ENCODE measurements at regions not wholly inside any gene's neighbourhood (a gene's known extent, or its start where the extent isn't known, plus 50 kb on each side); places are given as distances from the start of the nearest gene placed in this dataset.

DNA sequence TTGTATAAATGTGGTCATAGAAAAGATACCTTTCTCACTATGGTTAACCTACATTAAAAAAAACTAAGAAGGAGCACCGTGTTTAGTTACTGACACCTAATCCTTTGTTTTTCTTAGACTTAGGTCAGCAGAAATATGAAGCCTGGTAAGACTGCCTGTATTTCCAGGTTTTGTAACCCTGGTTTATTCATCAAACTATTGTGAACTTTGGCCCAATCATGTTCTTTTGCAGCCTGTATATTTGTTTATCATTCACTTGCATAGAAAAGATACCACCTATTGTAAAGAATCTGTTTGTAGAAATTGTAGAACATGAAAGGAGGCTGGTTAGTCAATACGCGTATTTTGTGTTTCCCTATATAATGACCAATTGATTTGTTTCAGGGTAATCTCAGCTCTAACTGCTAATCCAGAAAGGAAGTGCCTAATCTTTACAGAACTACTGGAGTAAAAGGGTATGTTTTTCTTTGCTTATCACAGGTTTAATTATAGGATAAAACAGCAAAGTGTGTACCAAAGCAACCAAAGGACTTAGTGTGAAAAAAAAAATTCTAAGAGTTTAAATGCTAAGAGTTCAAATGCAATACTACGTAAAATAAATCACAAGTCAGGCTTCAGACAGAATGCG lies 103.6 kb downstream of the LURAP1L start:
- peaks cover 6% of the 10 kb centered on the region for H3K4me1 Mint-ChIP-seq (ENCODE audit: low read depth, unreplicated experiment)
- H3K9me3 Mint-ChIP-seq (ENCODE audit: unreplicated experiment) = no peaks in the 10 kb centered on the region
- no peaks in the 10 kb centered on the region for H3K79me2 ChIP-seq (ENCODE audit: insufficient read depth, low read length)
- no peaks in the 10 kb centered on the region for H3K36me3 Mint-ChIP-seq (ENCODE audit: low read depth, unreplicated experiment)
- peaks cover 6% of the 10 kb centered on the region for H3K4me1 ChIP-seq (ENCODE audit: insufficient read depth, low read length)
- no peaks in the 10 kb centered on the region for H3K9me3 ChIP-seq (ENCODE audit: insufficient read depth, low read depth, low read length)
- no peak overlapping the region for H3K4me3 ChIP-seq (ENCODE audit: insufficient read depth, low read depth, low read length)
- no peak for TF ChIP-seq EZH2 (IDR thresholded peaks at IDR 0.05; ENCODE audit: insufficient read depth, low read length)
- TF ChIP-seq, protein P1, sequence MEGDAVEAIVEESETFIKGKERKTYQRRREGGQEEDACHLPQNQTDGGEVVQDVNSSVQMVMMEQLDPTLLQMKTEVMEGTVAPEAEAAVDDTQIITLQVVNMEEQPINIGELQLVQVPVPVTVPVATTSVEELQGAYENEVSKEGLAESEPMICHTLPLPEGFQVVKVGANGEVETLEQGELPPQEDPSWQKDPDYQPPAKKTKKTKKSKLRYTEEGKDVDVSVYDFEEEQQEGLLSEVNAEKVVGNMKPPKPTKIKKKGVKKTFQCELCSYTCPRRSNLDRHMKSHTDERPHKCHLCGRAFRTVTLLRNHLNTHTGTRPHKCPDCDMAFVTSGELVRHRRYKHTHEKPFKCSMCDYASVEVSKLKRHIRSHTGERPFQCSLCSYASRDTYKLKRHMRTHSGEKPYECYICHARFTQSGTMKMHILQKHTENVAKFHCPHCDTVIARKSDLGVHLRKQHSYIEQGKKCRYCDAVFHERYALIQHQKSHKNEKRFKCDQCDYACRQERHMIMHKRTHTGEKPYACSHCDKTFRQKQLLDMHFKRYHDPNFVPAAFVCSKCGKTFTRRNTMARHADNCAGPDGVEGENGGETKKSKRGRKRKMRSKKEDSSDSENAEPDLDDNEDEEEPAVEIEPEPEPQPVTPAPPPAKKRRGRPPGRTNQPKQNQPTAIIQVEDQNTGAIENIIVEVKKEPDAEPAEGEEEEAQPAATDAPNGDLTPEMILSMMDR (IDR thresholded peaks at IDR 0.05; ENCODE audit: insufficient read depth, low read depth, low read length) = no peak
- H3K27me3 ChIP-seq (ENCODE audit: insufficient read depth, low read length) = no peaks in the 10 kb centered on the region
- no peak overlapping the region for H3K9ac ChIP-seq (ENCODE audit: low read length)
- no peak overlapping the region for H3K27ac Mint-ChIP-seq (ENCODE audit: unreplicated experiment)
- H3K27me3 Mint-ChIP-seq (ENCODE audit: low read depth, unreplicated experiment) = no peaks in the 10 kb centered on the region
- no peak overlapping the region for H2AFZ ChIP-seq (ENCODE audit: low read depth, low read length)
- H3K4me2 ChIP-seq (ENCODE audit: low read length) = no peak overlapping the region
- DNase-seq (ENCODE audit: low read depth) = no peak
- H4K20me1 ChIP-seq (ENCODE audit: insufficient read depth, low read length) = no peaks in the 10 kb centered on the region
- no peaks in the 10 kb centered on the region for H3K36me3 ChIP-seq (ENCODE audit: insufficient read depth, low read length)
- H3K27ac ChIP-seq (ENCODE audit: low read depth, low read length) = no peak overlapping the region
- H3K4me3 Mint-ChIP-seq (ENCODE audit: unreplicated experiment) = no peak overlapping the region
- peak; percentile 32 for FAIRE-seq

DNA sequence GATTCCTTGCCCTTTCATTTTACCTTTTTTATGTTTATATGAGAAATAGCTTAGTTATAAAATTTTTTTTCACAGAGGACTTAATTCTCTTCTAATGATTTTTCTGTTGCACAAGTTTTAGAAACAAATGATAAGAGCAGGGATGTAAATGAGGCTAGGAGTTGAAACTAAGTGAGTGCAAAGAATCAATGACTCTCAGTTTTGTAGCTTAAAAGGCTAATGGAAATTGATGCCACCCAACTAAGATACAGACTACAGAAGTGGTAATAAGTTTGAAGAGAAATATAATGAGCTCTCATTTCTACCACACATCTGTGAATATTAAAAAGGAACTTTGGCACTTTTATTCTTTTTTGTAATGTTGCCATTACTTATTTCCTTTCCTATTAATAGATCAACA lies 105.1 kb downstream of the LURAP1L start:
- TF ChIP-seq EZH2 (IDR thresholded peaks at IDR 0.05; ENCODE audit: insufficient read depth, low read length) = no peak
- TF ChIP-seq, protein P1 (IDR thresholded peaks at IDR 0.05; ENCODE audit: insufficient read depth, low read depth, low read length) = no peak
- H4K20me1 ChIP-seq (ENCODE audit: insufficient read depth, low read length) = no peaks in the 10 kb centered on the region
- H3K9me3 ChIP-seq (ENCODE audit: insufficient read depth, low read depth, low read length) = no peaks in the 10 kb centered on the region
- H3K36me3 Mint-ChIP-seq (ENCODE audit: low read depth, unreplicated experiment) = no peaks in the 10 kb centered on the region
- no peaks in the 10 kb centered on the region for H3K27me3 ChIP-seq (ENCODE audit: insufficient read depth, low read length)
- peaks cover 6% of the 10 kb centered on the region for H3K4me1 ChIP-seq (ENCODE audit: insufficient read depth, low read length)
- no peak overlapping the region for H3K9ac ChIP-seq (ENCODE audit: low read length)
- H3K9me3 Mint-ChIP-seq (ENCODE audit: unreplicated experiment) = no peaks in the 10 kb centered on the region
- no peak for DNase-seq (ENCODE audit: low read depth)
- no peak overlapping the region for H3K4me3 ChIP-seq (ENCODE audit: insufficient read depth, low read depth, low read length)
- H3K4me2 ChIP-seq (ENCODE audit: low read length) = no peak overlapping the region
- H3K4me3 Mint-ChIP-seq (ENCODE audit: unreplicated experiment) = no peak overlapping the region
- H3K27ac Mint-ChIP-seq (ENCODE audit: unreplicated experiment) = no peak overlapping the region
- H3K36me3 ChIP-seq (ENCODE audit: insufficient read depth, low read length) = no peaks in the 10 kb centered on the region
- H3K4me1 Mint-ChIP-seq (ENCODE audit: low read depth, unreplicated experiment) = peaks cover 10% of the 10 kb centered on the region
- no peak overlapping the region for H2AFZ ChIP-seq (ENCODE audit: low read depth, low read length)
- H3K27ac ChIP-seq (ENCODE audit: low read depth, low read length) = no peak overlapping the region
- FAIRE-seq = no peak
- no peaks in the 10 kb centered on the region for H3K27me3 Mint-ChIP-seq (ENCODE audit: low read depth, unreplicated experiment)
- no peaks in the 10 kb centered on the region for H3K79me2 ChIP-seq (ENCODE audit: insufficient read depth, low read length)

DNA sequence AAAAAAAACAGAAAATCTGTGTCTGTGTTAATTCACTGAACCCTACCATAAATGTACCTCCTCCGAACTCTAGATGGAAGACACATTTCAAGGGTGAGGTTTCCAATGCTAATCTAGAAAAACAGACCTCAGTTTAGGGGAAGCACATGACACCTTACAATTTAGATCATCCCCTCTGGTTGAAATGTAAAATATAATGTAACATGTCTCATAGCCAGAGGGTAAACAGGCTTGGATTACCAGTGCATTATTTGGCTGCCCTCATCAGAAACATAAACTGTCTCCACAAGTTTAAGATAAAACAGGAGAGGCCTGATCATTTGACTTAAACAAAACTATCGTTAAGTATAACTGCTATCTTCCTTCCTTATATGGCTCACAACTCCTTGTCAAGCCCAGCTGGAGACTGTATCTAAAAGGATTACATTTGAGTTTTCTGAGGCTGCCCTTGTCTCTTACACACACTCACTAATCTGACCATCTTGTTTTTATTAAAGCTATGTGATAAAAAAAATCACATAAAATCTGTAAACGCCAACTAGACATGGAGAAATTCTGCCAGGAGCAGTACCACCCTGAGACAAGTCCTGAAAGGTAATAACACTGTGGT lies 105.7 kb downstream of the LURAP1L start:
- Histone ChIP-seq H3K79me2 (ENCODE audit: insufficient read depth, low read length) (no peaks in the 10 kb centered on the region), H3K27me3 (ENCODE audit: insufficient read depth, low read length) (no peaks in the 10 kb centered on the region), H3K4me2 (ENCODE audit: low read length) (no peak overlapping the region), H2AFZ (ENCODE audit: low read depth, low read length) (no peak overlapping the region), H3K4me3 (ENCODE audit: insufficient read depth, low read depth, low read length) (no peak overlapping the region), H3K9me3 (ENCODE audit: insufficient read depth, low read depth, low read length) (no peaks in the 10 kb centered on the region), H3K27ac (ENCODE audit: low read depth, low read length) (no peak overlapping the region), H3K36me3 (ENCODE audit: insufficient read depth, low read length) (no peaks in the 10 kb centered on the region), H4K20me1 (ENCODE audit: insufficient read depth, low read length) (no peaks in the 10 kb centered on the region), H3K4me1 (ENCODE audit: insufficient read depth, low read length) (peaks cover 6% of the 10 kb centered on the region), H3K9ac (ENCODE audit: low read length) (no peak overlapping the region)
- Mint-ChIP-seq H3K4me1 (ENCODE audit: low read depth, unreplicated experiment) (peaks cover 12% of the 10 kb centered on the region), H3K27ac (ENCODE audit: unreplicated experiment) (no peak overlapping the region), H3K9me3 (ENCODE audit: unreplicated experiment) (no peaks in the 10 kb centered on the region), H3K27me3 (ENCODE audit: low read depth, unreplicated experiment) (no peaks in the 10 kb centered on the region), H3K36me3 (ENCODE audit: low read depth, unreplicated experiment) (no peaks in the 10 kb centered on the region), H3K4me3 (ENCODE audit: unreplicated experiment) (no peak overlapping the region)
- DNase-seq (ENCODE audit: low read depth) (no peak), FAIRE-seq (peak; percentile 62)
- TF ChIP-seq EZH2 (IDR thresholded peaks at IDR 0.05; ENCODE audit: insufficient read depth, low read length) = no peak
- TF ChIP-seq, protein P1 (IDR thresholded peaks at IDR 0.05; ENCODE audit: insufficient read depth, low read depth, low read length) = no peak
